ENCODE measurements at regions not wholly inside any gene's neighbourhood (a gene's known extent, or its start where the extent isn't known, plus 50 kb on each side); places are given as distances from the start of the nearest gene placed in this dataset.
"Not testable (repeated sequence)": the region's sequence is repeated elsewhere in the genome, so short reads cannot be mapped to it uniquely, and the experiment has no call there.

DNA sequence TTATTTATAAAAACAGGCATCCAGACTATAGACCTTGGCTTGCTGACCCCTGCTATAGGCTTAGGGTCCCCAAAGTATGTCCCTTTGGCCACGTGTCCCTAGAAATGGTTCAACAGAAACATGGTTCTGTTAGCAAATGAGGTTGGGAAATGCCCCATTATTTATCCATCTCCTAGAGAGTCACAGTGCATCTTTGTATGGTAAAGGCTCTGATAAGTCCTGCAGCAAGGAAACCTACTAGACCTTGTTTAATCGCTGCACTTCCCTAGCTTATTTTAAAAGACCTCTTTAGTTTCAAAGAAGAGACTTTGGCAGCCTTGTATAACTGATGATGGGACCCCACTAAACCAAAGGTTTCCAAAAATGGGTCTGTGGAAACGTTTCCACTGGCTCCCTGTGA lies 471.5 kb downstream of the MED13L start:
- no peak for DNase-seq

DNA sequence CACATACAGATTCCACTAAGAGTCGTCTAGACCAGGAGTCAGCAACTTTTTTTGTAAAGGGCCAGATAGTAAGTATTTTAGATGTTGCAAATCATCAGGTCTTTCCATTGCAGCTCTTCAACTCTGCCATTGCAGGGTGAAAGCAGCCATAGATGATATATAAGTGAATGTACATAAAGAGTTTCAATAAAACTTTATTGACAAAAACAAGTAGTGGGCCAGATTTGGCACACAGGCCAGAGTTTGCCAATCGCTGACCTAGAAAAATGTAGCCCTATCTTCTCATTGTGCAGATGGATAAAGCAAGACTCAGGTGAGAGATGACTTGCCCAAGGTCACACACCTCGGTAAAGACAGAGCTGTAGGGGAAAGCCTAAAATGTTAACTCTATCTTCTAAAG lies 474.7 kb downstream of the MED13L start:
- no peak for DNase-seq

GRCh38 chr12:115801871-115802270 lies 475.6 kb downstream of the MED13L start:
- no peak for DNase-seq

DNA sequence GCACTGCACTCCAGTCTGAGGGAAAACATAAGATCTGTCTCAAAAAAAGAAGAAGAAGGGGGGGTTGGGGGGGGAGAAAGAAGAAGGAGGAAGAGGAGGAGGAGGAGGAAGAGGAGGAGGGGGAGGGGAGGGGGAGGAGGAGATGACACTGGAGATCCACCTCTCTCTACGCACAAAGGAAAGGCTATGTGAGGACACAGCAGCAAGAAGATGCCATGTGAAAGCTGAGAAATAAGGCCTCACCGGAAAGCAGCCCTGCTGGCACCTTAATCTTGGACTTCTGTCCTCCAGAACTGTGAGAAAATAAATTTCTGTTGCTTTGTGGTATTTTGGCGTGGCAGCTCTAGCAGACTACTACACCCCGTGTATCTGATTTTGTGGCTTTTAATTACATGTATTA lies 477.9 kb downstream of the MED13L start:
- no peak for DNase-seq

DNA sequence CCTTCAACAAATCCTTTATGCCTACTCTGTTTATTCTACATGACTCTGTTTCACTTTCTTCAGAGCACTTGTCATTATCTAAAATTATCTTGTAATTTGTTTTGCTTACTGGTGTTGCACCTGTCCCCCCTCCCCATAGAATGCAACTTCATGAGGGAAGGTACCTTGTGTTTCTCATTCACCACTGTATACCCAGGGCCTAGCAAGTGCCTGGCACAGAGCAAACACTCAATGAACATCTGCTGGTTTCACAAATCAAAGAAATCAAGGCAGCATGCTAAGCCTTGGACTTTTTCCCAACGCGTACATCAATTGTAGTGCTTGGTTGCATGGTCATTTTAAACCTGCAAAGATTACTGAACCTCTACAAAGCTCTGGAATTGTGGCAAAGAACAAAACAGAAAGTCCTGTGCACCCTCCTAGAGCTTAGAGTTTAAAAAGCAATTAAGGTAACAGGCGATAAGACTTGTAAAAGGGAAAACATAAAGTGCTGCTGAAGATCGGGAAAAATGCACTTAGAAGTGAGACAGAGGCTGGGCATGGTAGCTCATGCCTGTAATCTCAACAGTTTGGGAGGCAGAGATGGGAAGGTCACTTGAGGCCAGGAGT lies 479.1 kb downstream of the MED13L start:
- no peak for DNase-seq

- DNase-seq, result no peak
Measured at GRCh38 chr12:115794659-115795081, 482.8 kb downstream of the MED13L start.

- DNase-seq, result no peak
Measured at GRCh38 chr12:115791331-115791730, 486.2 kb downstream of the MED13L start.

- no peak for DNase-seq
Measured at GRCh38 chr12:115790526-115790925, 487.0 kb downstream of the MED13L start.

DNA sequence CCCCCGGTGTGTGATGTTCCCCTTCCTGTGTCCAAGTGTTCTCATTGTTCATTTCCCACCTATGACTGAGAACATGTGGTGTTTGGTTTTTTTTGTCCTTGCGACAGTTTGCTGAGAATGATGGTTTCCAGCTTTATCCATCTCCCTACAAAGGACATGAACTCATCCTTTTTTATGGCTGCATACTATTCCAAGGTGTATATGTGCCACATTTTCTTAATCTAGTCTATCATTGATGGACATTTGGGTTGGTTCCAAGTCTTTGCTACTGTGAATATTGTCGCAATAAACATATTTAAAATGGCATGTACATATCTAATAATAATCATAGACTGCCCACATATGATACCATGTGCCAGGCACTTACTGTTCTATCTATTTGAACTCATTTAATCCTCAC lies 491.0 kb downstream of the MED13L start:
- DNase-seq, result not testable (repeated sequence)

- DNase-seq, result no peak
Measured at GRCh38 chr12:115785548-115785947, 491.9 kb downstream of the MED13L start.

DNA sequence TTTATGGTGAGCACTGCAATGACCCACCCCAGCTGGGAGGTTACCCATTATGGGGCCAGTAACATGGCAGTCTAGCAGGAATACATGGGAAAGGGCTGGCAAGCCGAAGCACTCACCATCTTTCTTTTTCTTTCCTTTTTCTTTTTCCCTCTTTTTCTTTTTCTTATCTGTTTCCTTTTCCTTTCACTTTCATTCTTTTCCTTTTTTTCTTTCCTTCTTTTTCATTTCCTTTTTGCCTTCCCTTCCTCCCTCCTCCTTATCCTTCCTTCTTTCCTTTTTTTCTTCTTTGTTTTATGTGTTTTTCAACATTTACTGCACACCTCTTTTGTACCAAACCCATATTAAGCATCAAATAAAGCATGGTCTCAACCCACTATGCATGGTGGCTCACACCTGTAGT lies 501.1 kb downstream of the MED13L start:
- DNase-seq, result no peak

DNA sequence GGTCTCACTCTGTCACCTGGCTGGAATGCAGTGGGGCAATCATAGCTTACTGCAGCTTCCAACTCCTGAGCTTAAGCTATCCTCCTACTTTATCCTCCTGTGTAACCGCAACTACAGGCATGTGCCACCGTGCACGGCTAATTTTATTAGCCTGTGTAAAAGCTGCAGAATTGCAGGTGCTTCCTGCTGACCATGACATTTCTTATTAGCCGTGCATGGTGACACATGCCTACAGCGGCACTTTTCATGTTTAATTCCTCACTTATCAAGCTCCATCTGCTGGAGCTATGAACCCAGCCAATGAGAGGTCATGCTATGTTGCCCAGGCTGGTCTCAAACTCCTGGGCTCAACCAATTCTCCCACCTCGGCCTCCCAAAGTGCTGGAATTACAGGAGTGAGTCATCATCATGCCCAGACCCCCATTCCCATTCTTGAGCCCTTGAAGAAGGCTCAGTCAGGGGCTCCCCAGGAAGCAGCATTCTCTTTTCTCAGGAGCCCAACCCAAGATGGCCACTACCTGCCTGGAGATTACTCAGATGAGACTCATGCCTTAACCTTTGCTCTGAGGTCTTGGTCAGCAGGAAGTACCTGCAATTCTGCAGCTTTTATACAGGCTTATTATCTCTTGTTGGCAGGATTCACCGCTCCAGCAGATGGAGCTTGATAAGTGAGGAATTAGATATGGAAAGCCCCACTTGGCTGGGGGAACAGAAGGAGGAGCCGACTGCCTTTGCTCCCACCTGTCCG lies 503.2 kb downstream of the MED13L start:
- no peak for DNase-seq

DNA sequence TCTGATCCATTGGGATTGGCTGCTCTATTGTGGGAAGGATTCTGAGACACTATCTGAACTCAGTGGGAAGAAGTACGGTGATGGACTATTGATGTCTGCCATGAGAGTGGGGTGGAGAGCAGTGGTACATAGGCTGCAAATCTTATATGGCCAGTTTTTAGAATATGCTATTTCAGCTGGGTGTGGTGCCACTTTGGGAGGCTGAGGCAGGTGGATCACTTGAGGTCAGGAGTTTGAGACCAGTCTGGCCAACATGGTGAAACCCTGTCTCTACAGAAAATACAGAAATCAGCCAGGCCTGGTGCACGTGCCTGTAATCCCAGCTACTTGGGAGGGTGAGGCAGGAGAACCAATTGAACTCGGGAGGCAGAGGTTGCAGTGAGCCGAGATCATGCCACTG lies 505.9 kb downstream of the MED13L start:
- DNase-seq, result no peak

GRCh38 chr12:115771065-115771464 lies 506.4 kb downstream of the MED13L start:
- DNase-seq, result no peak

GRCh38 chr12:115770643-115771042 lies 506.9 kb downstream of the MED13L start:
- no peak for DNase-seq

DNA sequence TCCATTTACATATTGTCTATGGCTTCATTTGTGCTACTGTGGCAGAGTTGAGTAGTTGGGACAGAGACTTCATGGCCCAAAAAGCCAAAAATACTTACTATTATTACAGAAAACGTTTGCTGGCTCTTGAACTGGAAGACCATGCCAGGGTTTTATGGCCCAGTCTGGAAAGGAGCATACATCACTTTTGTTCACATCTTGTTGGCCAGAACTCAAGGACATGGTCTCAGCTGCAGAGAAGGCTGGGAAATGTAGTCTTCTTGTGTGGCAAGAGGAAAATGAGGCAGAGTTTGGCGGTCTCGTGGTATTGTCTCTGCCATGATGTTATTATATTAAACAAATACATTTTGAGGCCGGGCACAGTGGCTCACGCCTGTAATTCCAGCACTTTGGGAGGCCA lies 509.6 kb downstream of the MED13L start:
- DNase-seq, result no peak

GRCh38 chr12:115763982-115764621 lies 513.4 kb downstream of the MED13L start:
- no peak for DNase-seq

- DNase-seq, result no peak
Measured at GRCh38 chr12:115763376-115763775, 514.1 kb downstream of the MED13L start.

- DNase-seq, result no peak
Measured at GRCh38 chr12:115762936-115763335, 514.6 kb downstream of the MED13L start.

DNA sequence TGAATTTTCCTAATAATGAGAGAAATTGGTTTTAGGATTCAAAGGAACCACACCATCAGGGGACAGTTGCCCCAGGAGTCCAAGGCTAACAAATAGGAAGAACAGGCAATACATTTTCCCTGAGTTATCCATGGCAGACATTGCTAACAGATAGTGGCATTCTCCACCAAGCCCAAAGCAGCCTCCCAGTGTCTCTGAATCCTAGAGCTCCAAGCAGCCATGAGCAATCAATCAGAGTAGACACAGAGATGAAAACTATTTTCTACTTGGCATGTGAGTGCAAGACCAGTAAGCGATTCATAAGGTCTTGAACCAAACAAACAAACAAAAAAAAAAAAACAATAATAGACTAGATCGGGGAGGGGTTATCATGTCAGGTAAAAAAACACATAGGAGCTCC lies 515.7 kb downstream of the MED13L start:
- no peak for DNase-seq

DNA sequence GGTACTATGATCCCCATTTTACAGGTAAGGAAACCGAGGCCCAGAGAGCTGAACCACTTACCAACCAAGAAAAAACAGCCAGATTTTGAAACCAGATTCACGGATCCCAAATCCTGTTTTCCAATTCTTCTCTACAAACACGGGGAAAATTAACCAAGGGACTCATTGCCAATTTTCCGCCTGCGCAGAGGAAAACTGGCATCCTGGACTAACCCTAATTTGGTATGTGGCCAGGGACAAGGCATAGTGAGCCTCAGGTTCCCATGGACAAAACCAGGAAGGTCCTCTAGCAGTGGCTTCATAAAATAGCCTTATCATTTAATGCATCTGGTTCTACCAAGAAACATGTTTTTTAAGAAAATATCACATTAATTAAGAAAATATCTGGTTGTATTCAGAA lies 517.3 kb downstream of the MED13L start:
- no peak for DNase-seq

DNA sequence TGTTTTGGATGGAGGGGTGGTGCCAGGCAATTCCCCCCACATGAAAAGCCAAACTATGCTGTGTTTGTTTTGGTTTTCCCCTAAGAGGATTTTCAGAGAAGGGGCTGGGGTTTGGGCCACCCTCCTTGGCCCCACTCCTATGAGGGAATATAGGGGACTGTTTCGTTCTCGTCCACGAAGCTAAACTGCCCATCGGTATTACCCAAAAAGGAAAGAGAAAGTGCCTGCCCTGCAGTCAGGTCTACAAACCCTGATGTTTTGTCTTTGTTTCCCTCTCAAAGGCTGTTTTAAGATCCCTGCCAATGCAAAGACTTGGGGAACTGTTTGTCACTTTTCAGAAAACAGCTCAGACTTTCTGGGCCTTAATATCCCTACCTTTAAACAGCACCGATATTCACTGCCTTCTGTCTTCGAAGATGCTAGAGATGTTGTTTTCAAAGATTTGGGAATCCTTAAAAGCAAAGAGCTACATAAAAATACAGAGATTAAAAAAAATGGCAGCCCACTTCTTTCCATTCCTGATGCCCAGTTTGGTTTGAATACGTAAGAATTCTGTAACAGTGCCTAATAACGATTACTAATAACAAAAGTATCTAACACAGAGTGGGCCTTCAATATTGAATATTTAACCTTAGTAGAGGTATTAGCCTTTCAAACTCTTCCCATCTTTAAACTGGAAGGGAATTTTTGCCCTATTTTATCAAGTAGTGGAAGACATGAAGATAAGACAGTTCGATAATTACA lies 518.4 kb downstream of the MED13L start:
- no peak for DNase-seq

DNA sequence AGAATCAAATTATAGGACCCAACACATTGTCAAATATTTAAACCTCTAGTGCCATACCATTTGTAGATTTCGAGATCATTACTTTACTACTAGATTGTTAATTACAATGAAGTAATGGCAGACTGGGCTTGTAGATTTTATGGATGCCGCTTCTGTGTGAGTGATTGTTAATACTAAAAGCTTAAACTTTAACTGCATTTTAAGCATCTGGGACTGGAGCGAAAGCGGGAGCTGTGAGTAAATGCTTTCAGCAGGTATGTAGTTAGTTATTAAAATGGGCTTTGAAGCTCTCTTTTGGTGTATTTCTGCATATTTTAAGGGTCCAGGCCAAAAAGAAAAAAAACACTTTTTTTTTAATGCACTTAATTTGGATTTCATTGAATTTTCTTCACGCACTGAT lies 519.3 kb downstream of the MED13L start:
- DNase-seq, result no peak

GRCh38 chr12:115756804-115757203 lies 520.7 kb downstream of the MED13L start:
- no peak for DNase-seq

Measured in CD4-positive, alpha-beta T cell treated with Interleukin-15 for 1 hour (primary cell).